ENCODE measurements at regions not wholly inside any gene's neighbourhood (a gene's known extent, or its start where the extent isn't known, plus 50 kb on each side); places are given as distances from the start of the nearest gene placed in this dataset.

DNA sequence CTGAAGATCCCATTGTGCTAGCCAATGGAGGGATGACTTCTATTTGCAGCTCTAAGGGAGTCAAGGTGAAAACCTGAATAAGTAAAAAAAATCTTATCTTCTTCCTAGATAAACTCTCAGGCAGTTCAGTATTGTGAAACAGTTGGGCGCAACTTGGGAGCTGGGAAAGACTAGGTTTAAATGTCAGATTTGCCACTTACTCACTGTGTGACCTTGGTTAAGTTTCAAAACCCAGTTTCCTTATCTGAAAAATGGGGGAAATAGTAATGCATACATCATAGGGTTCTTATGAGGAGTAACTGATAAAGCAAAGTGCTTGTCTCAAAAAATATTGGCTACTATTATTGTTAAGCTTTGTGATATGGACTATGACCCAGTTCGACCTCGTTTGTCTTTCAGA is 88.8 kb downstream of the CD83 start:
- 91 to 97% methylated on average over 3 of the region's 3 CpGs for WGBS, 2 experiments (ENCODE audit: low coverage in 1 of 2, low lambda C conversion rate in 2 of 2, missing lambda C conversion rate in 2 of 2)
- DNase-seq = no peak
- TF ChIP-seq EZH2phosphoT487 (IDR thresholded peaks at IDR 0.05; ENCODE audit: insufficient read depth, low read depth) (no peak), EZH2 (IDR thresholded peaks at IDR 0.05; ENCODE audit: insufficient read depth, poor library complexity, severe bottlenecking) (no peak)
- Histone ChIP-seq H3K27ac (no peak overlapping the region), H3K4me2 (ENCODE audit: unreplicated experiment) (no peak overlapping the region), H3K36me3 (ENCODE audit: low read depth) (no peaks in the 10 kb centered on the region), H3K9ac (no peak overlapping the region), H3K4me3 (no peak overlapping the region), H3K4me1 (ENCODE audit: insufficient read depth) (peaks cover 5% of the 10 kb centered on the region; the same call in 1 of the 2 replicates), H3F3A (ENCODE audit: insufficient read depth) (no peaks in the 10 kb centered on the region), H3K27me3 (replicated peaks; ENCODE audit: insufficient read depth) (no peaks in the 10 kb centered on the region), H3K9me3 (ENCODE audit: low read depth) (no peaks in the 10 kb centered on the region), H3K79me2 (ENCODE audit: insufficient read depth) (no peaks in the 10 kb centered on the region), H3K9me2 (ENCODE audit: insufficient read depth) (no peaks in the 10 kb centered on the region), H2AFZ (no peak overlapping the region), H4K20me1 (ENCODE audit: insufficient read depth) (no peaks in the 10 kb centered on the region)
- in situ Hi-C loops (cut with MboI) = loop anchor here (10.0 kb wide), 1 partner anchor 1028 kb away; no protein-coding TSS in a partner anchor

DNA sequence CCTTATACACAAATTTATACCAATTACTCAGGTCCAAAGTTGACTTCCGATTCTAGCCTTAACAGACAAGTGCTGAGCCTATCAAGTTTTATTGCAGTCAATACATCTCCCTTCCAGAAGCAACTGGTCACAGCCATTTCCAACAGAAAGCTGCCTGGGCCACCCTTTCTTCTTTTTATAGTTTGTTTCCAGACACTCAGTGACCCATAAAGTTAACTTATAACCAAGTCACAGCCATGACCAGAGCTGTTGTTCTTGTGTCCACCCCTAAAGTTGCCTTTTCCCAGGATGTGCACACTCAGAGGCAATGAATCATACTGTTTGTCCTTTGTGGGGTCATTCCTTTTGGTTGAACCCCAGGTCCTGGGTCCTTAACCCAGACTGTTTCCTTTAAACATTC is 89.9 kb downstream of the CD83 start:
- no peak overlapping the region for H3K9ac ChIP-seq
- H3K4me3 ChIP-seq = no peak overlapping the region
- in situ Hi-C loops (cut with MboI) = loop anchor here (10.0 kb wide), 1 partner anchor 1027 kb away; no protein-coding TSS in a partner anchor
- TF ChIP-seq EZH2 (IDR thresholded peaks at IDR 0.05; ENCODE audit: insufficient read depth, poor library complexity, severe bottlenecking) = no peak
- no peak for TF ChIP-seq EZH2phosphoT487 (IDR thresholded peaks at IDR 0.05; ENCODE audit: insufficient read depth, low read depth)
- H3K4me2 ChIP-seq (ENCODE audit: unreplicated experiment) = no peak overlapping the region
- no peaks in the 10 kb centered on the region for H4K20me1 ChIP-seq (ENCODE audit: insufficient read depth)
- H3K27me3 ChIP-seq (replicated peaks; ENCODE audit: insufficient read depth) = no peaks in the 10 kb centered on the region
- H3K9me2 ChIP-seq (ENCODE audit: insufficient read depth) = no peaks in the 10 kb centered on the region
- peak; percentile 15 for DNase-seq
- H3F3A ChIP-seq (ENCODE audit: insufficient read depth) = no peaks in the 10 kb centered on the region
- H3K79me2 ChIP-seq (ENCODE audit: insufficient read depth) = no peaks in the 10 kb centered on the region
- no peak overlapping the region for H2AFZ ChIP-seq
- no peaks in the 10 kb centered on the region for H3K9me3 ChIP-seq (ENCODE audit: low read depth)
- H3K36me3 ChIP-seq (ENCODE audit: low read depth) = no peaks in the 10 kb centered on the region
- peaks cover 10% of the 10 kb centered on the region for H3K4me1 ChIP-seq (ENCODE audit: insufficient read depth)
- H3K27ac ChIP-seq = no peak overlapping the region
- 100% methylated on average over 1 of the region's 1 CpG for WGBS, 2 experiments (ENCODE audit: low coverage in 1 of 2, low lambda C conversion rate in 2 of 2, missing lambda C conversion rate in 2 of 2)

- WGBS, 2 experiments (ENCODE audit: low coverage in 1 of 2, low lambda C conversion rate in 2 of 2, missing lambda C conversion rate in 2 of 2) = 71 to 83% methylated on average over 3 of the region's 3 CpGs
- Histone ChIP-seq H2AFZ (no peak overlapping the region), H3F3A (ENCODE audit: insufficient read depth) (no peaks in the 10 kb centered on the region), H3K27me3 (replicated peaks; ENCODE audit: insufficient read depth) (no peaks in the 10 kb centered on the region), H3K9me3 (ENCODE audit: low read depth) (no peaks in the 10 kb centered on the region), H3K79me2 (ENCODE audit: insufficient read depth) (no peaks in the 10 kb centered on the region), H3K4me1 (ENCODE audit: insufficient read depth) (peaks cover 10% of the 10 kb centered on the region), H3K9me2 (ENCODE audit: insufficient read depth) (no peaks in the 10 kb centered on the region), H3K27ac (no peak overlapping the region), H3K4me3 (no peak overlapping the region), H3K36me3 (ENCODE audit: low read depth) (no peaks in the 10 kb centered on the region), H3K4me2 (ENCODE audit: unreplicated experiment) (no peak overlapping the region), H3K9ac (no peak overlapping the region), H4K20me1 (ENCODE audit: insufficient read depth) (no peaks in the 10 kb centered on the region)
- in situ Hi-C loops (cut with MboI) = loop anchor here (10.0 kb wide), 1 partner anchor 1026 kb away; no protein-coding TSS in a partner anchor
- DNase-seq = no peak
- TF ChIP-seq EZH2phosphoT487 (IDR thresholded peaks at IDR 0.05; ENCODE audit: insufficient read depth, low read depth) (no peak), EZH2 (IDR thresholded peaks at IDR 0.05; ENCODE audit: insufficient read depth, poor library complexity, severe bottlenecking) (no peak)
Measured at GRCh38 chr6:14209000-14209399, 91.4 kb downstream of the CD83 start.

DNA sequence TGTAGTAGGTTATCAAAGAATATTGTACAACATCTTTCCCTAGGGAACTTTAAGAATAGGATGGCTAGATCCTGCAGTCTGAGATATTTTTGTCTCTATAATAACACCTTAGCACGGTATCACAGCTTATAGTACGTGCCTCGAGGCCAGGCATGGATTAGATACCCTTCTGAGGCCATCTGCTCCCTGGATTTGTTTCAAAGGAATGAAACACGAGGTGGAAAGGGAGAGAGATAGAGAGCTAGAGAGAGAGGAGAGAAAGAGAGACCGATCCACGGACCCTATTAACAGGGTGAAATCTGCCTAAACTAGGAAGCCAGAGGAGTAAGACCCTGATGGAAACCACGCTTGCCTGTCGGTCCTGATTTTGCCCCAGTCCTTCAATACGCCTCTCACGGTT is 92.5 kb downstream of the CD83 start:
- Histone ChIP-seq H3K4me3 (peak overlapping the region; percentile 88; the same call in 1 of the 2 replicates), H3K27ac (no peak overlapping the region), H3K4me1 (ENCODE audit: insufficient read depth) (peaks cover 10% of the 10 kb centered on the region), H4K20me1 (ENCODE audit: insufficient read depth) (no peaks in the 10 kb centered on the region), H2AFZ (peak overlapping the region; percentile 94), H3K79me2 (ENCODE audit: insufficient read depth) (no peaks in the 10 kb centered on the region), H3K9me2 (ENCODE audit: insufficient read depth) (no peaks in the 10 kb centered on the region), H3K36me3 (ENCODE audit: low read depth) (no peaks in the 10 kb centered on the region), H3K9me3 (ENCODE audit: low read depth) (no peaks in the 10 kb centered on the region), H3K27me3 (replicated peaks; ENCODE audit: insufficient read depth) (no peaks in the 10 kb centered on the region), H3K4me2 (ENCODE audit: unreplicated experiment) (peak overlapping the region; percentile 95), H3K9ac (peak overlapping the region; percentile 83; the same call in 1 of the 2 replicates), H3F3A (ENCODE audit: insufficient read depth) (no peaks in the 10 kb centered on the region)
- DNase-seq = no peak
- TF ChIP-seq EZH2 (IDR thresholded peaks at IDR 0.05; ENCODE audit: insufficient read depth, poor library complexity, severe bottlenecking) (no peak), EZH2phosphoT487 (IDR thresholded peaks at IDR 0.05; ENCODE audit: insufficient read depth, low read depth) (no peak)
- in situ Hi-C loops (cut with MboI) = loop anchor here (10.0 kb wide), 1 partner anchor 1285 kb away; no protein-coding TSS in a partner anchor
- WGBS, 2 experiments (ENCODE audit: low coverage in 1 of 2, low lambda C conversion rate in 2 of 2, missing lambda C conversion rate in 2 of 2) = 82 to 86% methylated on average over 9 to 10 of the region's 10 CpGs

Data from GM23248 (cell line).